ENCODE measurements at regions not wholly inside any gene's neighbourhood (a gene's known extent, or its start where the extent isn't known, plus 50 kb on each side); places are given as distances from the start of the nearest gene placed in this dataset.

DNA sequence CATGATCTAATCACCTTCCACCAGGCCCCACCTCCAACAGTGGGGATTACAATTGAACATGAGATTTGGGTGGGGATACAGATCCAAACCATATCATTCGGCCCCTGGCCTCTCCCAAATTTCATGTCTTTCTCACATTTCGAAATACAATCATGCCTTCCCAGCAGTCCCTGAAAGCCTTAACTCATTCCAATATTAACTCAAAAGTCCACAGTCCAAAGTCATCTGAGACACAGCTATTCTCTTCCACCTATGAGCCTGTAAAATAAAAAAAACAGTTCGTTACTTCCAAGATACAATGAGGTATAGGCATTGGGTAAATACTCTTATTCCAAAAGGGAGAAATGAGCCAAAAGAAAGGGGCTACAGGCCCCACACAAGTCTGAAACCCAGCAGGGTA is 222.6 kb downstream of the SOD2 start:
- no peaks in the 10 kb centered on the region for H3K9me2 ChIP-seq (ENCODE audit: low read depth, low read length)
- peaks cover 9% of the 10 kb centered on the region for H3K4me1 ChIP-seq (ENCODE audit: insufficient read depth, low read length, severe bottlenecking)
- no peak overlapping the region for H2AFZ ChIP-seq (ENCODE audit: low read length)
- no peaks in the 10 kb centered on the region for H3F3A ChIP-seq (ENCODE audit: insufficient read depth, low read length)
- H3K79me2 ChIP-seq (ENCODE audit: insufficient read depth, low read length) = no peaks in the 10 kb centered on the region
- no peak overlapping the region for H3K4me3 ChIP-seq (ENCODE audit: low read depth, low read length, poor library complexity, severe bottlenecking)
- no peak overlapping the region for H3K4me2 ChIP-seq (ENCODE audit: low read length)
- TF ChIP-seq, protein P1, sequence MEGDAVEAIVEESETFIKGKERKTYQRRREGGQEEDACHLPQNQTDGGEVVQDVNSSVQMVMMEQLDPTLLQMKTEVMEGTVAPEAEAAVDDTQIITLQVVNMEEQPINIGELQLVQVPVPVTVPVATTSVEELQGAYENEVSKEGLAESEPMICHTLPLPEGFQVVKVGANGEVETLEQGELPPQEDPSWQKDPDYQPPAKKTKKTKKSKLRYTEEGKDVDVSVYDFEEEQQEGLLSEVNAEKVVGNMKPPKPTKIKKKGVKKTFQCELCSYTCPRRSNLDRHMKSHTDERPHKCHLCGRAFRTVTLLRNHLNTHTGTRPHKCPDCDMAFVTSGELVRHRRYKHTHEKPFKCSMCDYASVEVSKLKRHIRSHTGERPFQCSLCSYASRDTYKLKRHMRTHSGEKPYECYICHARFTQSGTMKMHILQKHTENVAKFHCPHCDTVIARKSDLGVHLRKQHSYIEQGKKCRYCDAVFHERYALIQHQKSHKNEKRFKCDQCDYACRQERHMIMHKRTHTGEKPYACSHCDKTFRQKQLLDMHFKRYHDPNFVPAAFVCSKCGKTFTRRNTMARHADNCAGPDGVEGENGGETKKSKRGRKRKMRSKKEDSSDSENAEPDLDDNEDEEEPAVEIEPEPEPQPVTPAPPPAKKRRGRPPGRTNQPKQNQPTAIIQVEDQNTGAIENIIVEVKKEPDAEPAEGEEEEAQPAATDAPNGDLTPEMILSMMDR (IDR thresholded peaks at IDR 0.05; ENCODE audit: low read length) = no peak
- TF ChIP-seq EZH2 (IDR thresholded peaks at IDR 0.05; ENCODE audit: borderline replicate concordance, low read length) = no peak
- H3K27ac ChIP-seq (ENCODE audit: low read depth, low read length, poor library complexity, severe bottlenecking) = no peak overlapping the region
- H3K36me3 ChIP-seq (ENCODE audit: insufficient read depth, low read length) = no peaks in the 10 kb centered on the region; the same call in 1 of the 2 replicates
- H4K20me1 ChIP-seq (ENCODE audit: insufficient read depth, low read length) = no peaks in the 10 kb centered on the region
- no peaks in the 10 kb centered on the region for H3K9me3 ChIP-seq (ENCODE audit: low read length)
- no peak overlapping the region for H3K9ac ChIP-seq (ENCODE audit: low read length)
- no peaks in the 10 kb centered on the region for H3K27me3 ChIP-seq (ENCODE audit: insufficient read depth, low read length)

GRCh38 chr6:159469443-159469842 is 223.6 kb downstream of the SOD2 start:
- H4K20me1 ChIP-seq (ENCODE audit: insufficient read depth, low read length) = no peaks in the 10 kb centered on the region
- H3K4me1 ChIP-seq (ENCODE audit: insufficient read depth, low read length, severe bottlenecking) = peaks cover 9% of the 10 kb centered on the region
- no peak overlapping the region for H3K4me3 ChIP-seq (ENCODE audit: low read depth, low read length, poor library complexity, severe bottlenecking)
- no peaks in the 10 kb centered on the region for H3K27me3 ChIP-seq (ENCODE audit: insufficient read depth, low read length)
- no peaks in the 10 kb centered on the region for H3K79me2 ChIP-seq (ENCODE audit: insufficient read depth, low read length)
- H3F3A ChIP-seq (ENCODE audit: insufficient read depth, low read length) = no peaks in the 10 kb centered on the region
- no peak overlapping the region for H3K9ac ChIP-seq (ENCODE audit: low read length)
- H2AFZ ChIP-seq (ENCODE audit: low read length) = no peak overlapping the region
- no peak overlapping the region for H3K27ac ChIP-seq (ENCODE audit: low read depth, low read length, poor library complexity, severe bottlenecking)
- H3K4me2 ChIP-seq (ENCODE audit: low read length) = no peak overlapping the region
- no peaks in the 10 kb centered on the region for H3K9me3 ChIP-seq (ENCODE audit: low read length)
- no peaks in the 10 kb centered on the region for H3K9me2 ChIP-seq (ENCODE audit: low read depth, low read length)
- TF ChIP-seq, protein P1 (IDR thresholded peaks at IDR 0.05; ENCODE audit: low read length) = no peak
- no peak for TF ChIP-seq EZH2 (IDR thresholded peaks at IDR 0.05; ENCODE audit: borderline replicate concordance, low read length)
- no peaks in the 10 kb centered on the region; the same call in 1 of the 2 replicates for H3K36me3 ChIP-seq (ENCODE audit: insufficient read depth, low read length)

DNA sequence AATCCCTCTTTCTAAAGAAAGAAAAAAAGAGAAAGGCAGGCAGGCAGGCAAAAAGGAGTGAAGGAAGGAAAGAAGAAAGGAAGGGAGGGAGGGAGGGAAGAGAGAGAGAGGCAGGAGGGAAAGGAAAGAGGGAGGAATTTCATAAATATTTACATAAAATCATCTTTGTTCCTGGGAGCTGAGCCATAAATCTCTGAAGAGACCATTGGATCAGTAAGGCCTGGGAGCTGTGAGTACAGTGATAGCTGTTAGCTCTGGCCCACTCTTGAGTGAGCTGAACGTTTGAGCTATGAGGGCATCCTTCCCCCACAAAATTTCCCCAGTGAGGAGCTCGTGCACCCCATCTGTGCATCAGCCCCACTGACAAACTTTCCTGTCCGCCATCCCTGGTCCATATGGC is 224.0 kb downstream of the SOD2 start:
- no peak for TF ChIP-seq EZH2 (IDR thresholded peaks at IDR 0.05; ENCODE audit: borderline replicate concordance, low read length)
- TF ChIP-seq, protein P1 (IDR thresholded peaks at IDR 0.05; ENCODE audit: low read length) = no peak
- Histone ChIP-seq H3K9me3 (ENCODE audit: low read length) (no peaks in the 10 kb centered on the region), H3F3A (ENCODE audit: insufficient read depth, low read length) (no peaks in the 10 kb centered on the region), H3K9ac (ENCODE audit: low read length) (no peak overlapping the region), H3K27ac (ENCODE audit: low read depth, low read length, poor library complexity, severe bottlenecking) (no peak overlapping the region), H3K27me3 (ENCODE audit: insufficient read depth, low read length) (no peaks in the 10 kb centered on the region), H3K79me2 (ENCODE audit: insufficient read depth, low read length) (no peaks in the 10 kb centered on the region), H3K36me3 (ENCODE audit: insufficient read depth, low read length) (no peaks in the 10 kb centered on the region; the same call in 1 of the 2 replicates), H4K20me1 (ENCODE audit: insufficient read depth, low read length) (no peaks in the 10 kb centered on the region), H2AFZ (ENCODE audit: low read length) (no peak overlapping the region), H3K4me1 (ENCODE audit: insufficient read depth, low read length, severe bottlenecking) (peaks cover 9% of the 10 kb centered on the region), H3K9me2 (ENCODE audit: low read depth, low read length) (no peaks in the 10 kb centered on the region), H3K4me3 (ENCODE audit: low read depth, low read length, poor library complexity, severe bottlenecking) (no peak overlapping the region), H3K4me2 (ENCODE audit: low read length) (no peak overlapping the region)
